NCI-H82 treated with DMSO at 0.1 percent for 48 hours (cell line): ENCODE measurements at regions not wholly inside any gene's neighbourhood (a gene's known extent, or its start where the extent isn't known, plus 50 kb on each side); places are given as distances from the start of the nearest gene placed in this dataset.
"Not testable (repeated sequence)": the region's sequence is repeated elsewhere in the genome, so short reads cannot be mapped to it uniquely, and the experiment has no call there.

ENCODE experiments used
- DNase-seq: peaks from one replicate; lab custom pipeline; 2025; ENCODE audit not compliant: unreplicated experiment; lab: John Stamatoyannopoulos, UW

DNA sequence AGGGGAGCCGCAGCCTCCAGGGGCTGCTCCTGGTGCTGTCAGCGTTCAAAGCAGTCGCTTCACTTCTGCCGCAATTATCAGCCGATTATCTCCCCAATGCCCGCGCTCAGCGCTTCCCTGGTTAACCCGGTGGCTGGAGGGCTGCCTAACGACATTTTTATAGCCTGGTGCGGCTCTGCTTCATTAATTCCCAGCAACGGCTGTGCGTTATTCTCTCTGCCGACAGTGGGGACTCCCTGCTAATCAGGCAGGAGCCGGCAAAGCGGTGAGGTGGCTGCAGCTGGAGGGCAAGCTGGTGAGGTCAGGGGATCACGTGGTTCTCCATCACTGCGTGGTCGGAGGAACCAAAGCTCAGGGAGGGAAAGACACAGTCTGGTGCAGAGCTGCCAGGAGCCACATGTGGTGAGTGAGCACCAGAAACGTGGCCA is 62.9 kb downstream of the GLRX5 start:
- DNase-seq = peak; percentile 51

DNA sequence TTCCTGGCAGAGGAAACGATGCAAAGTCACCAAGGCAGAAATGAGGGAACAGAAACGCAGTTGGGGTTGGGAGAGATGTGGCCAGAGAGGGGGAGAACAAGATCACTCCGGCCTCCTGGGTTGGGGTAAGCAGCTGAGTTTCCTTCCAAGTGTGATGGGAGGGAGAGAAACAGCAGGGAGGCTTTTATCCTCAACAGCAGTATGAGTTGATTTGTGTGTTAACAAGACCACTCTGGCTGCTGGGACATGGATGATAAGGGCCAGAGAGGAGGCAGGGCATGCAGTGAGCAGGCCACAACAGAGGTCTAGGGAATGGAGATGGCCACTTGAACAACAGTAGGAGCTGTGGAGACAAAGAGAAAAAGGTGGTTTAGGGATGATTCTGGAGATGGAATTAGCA is 66.8 kb downstream of the GLRX5 start:
- DNase-seq = no peak

DNA sequence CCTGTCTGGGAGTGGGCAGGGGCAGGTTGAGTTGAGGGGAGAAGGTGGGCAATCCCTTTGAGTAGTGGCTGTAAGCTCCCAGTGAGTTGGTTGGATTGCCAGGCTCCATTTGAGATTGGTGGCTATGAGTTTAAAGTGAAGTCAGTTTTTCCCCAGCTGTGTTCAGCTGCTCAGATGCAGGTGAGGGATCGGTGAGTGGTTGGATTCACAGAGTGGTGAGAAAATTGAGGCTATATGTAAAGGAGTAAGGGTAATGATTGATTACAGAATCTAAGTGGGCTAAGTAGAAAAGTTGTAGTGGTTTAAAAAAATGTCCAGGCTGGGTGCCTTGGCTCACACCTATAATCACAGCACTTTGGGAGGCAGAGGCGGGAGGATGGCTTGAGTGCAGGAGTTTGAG is 68.6 kb downstream of the GLRX5 start:
- DNase-seq = no peak

DNA sequence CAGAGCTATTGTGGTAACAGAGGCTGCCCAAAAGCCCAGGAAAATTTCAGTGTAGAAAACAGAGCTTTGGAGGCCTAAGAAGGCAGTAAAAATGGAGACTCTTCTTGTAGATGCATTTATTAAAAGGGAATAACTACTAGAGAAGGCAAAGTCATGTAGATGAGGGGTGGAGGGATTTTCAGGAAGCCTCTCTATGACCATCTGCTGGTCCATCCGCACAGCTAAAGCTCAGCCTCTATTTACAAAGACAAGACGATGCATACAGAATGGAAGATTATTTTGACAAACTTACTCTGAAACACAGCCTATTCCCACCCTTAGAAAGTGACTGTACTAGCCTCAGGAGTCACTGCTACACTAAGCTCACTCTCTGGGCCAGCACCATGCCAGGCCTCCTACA is 71.4 kb downstream of the GLRX5 start:
- DNase-seq = no peak

DNA sequence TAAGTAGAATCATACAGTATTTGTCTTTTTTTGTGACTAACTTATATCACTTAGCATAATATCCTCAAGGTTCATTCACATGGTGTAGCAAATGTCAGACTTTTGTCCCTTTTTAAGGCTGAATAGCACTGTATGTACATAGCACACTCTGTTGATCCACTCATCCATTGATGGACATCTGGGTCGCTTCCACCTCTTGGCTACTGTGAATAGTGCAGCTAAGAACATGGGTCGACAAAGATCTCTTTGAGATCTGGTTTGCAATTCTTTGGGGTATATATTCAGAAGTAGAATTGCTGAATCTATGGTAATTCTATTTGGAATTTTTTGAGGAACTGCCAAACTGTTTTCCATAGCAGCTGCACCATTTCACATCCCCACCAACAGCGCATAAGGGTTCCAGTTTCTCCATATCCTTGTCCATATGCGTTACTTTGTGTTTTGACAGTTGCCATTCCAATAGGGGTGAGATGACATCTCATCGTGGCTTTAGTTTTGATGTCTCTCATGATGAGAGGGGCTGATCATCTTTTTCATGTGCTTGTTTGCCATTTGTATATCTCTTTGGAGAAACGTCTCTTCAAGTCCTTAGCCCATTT is 73.9 kb downstream of the GLRX5 start:
- DNase-seq = no peak

DNA sequence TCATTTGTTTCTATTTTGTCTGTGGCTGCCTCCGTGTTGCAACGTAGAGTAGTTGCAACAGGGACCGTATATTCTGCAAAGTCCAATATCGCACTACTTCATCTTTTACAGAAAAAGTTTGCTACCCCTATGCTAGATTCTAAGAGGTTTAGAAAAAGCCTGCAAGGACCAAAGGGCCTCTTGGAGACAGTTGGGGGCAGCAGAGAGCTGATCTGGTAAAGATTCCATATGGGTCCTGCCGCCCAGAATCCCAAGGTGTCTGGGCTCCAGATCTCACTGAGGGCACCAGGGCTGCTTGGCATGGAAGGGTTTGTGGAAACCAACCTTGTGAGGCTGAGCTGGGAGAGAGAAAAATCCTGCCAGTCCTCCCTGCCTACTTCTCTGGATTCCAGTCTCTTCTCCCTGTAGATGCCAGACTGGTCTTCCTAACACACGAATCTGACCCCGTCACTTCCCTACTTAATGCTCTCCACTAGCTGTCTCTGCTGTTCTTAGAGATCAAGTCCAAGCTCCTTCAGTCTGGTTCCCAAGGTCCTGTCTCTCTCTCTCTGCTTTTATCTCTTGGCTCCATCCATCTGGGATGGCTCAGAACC is 74.6 kb downstream of the GLRX5 start:
- peak; percentile 4 for DNase-seq

DNA sequence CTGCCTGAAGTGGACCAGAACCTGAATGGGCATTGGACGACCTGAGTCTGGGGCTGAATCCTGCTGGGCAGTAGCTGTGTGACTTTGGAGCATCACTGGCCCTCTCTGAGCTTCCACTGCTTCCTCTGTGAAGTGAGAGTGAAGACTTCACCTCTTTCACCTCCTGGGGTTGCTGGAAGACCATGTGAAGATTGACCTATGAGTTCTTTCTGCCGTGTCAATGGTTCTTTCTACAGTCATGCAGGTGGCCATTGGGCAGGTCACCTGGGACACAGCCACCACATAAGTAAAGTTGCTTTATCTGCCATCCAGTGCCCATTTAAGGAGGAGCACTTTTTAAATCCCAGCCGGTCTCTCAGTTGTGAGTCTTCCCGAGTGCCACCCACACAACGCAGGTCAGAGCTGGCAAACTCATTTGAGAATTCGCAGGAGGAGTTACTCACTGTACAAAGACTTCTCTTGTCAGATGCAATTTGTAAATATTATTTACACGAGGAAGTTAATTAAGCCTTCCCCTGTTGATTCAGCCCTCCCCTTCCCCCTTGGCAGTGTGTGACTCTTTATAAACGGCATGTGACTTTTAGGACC is 74.8 kb upstream of the TCL1B start:
- no peak for DNase-seq

DNA sequence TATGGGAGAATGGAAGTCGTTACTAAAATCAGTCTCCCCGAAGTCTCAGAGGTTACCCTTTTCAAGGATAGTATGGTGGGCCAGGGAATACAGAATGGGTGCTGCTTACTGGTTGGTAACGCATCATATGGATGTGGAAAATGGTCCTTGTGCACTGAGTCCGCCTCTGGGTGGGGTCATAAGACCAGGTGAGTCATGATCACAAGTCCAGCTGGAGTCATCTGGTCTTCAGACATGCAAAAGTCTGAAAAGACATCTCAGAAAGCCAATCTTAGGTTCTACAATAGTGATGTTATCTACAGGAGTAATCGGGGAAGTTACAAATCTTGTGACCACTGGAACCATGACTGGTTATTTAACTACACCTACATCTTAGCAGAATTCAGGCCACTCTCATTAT is 71.9 kb upstream of the TCL1B start:
- no peak for DNase-seq

DNA sequence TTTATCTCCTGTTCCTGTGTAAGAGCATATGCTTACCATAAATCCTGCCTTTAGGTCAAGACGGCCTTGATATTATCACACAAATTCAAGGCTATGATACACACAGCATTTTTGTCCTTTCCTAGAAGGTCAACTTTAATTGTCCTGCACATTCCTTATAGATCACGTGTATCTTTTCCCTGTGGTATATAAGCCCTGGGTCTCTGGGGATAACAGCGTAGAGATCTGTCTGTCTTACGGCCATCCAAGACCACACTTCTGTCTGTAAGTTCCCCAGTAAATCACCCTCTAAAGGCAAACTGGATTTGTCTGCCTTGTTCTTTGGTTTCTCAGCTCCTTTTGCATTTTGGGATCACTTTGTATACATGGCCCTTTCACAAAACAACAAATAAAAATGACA is 69.5 kb upstream of the TCL1B start:
- no peak for DNase-seq

DNA sequence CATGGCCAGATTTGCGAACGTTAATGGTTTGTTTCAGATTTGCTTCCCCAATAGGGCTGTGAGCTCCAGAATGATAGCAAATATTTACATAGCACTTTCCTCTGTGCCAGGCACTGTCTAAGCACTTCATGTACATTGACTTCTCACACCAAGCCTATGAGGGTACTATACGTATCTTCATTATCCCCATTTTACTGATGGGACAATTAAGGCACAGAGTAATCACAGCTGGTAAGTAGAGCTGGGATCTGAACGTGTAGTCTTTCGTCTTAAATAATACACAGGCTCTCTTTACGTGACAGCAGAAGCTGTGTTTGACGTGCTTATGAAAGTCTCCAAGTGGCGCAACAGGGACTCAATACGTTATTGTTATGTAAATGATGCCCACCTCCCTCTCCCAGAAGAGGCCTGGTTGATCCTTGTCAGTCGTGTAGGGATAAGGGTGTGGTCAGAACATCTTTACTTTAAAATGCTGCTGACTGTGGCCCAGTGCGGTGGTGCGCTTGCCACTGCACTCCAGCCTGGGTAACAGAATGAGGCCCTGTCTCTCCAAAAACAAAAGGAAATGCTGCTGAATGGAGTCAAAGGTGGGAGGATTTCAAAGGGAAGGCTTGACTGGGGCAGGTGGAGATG is 66.3 kb upstream of the TCL1B start:
- no peak for DNase-seq

DNA sequence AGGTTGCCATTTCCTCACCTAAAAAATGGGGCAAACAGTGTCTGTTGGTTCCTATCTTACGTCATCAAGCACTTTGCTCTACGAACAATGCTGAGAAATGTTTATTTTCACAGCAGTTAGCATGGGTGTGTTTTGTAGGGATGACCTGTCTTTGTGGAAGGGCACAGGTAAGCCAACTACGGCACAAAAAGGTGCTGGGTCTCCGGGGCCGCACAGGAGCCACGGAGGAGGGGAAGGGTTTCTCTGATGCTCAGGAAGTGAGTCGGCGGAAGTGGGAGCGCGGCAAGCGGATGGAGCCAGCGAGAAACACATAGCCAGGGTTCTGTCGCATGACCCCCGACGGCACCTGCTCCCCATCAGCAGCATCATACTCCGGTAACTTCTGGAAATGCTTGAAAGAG is 65.6 kb upstream of the TCL1B start:
- no peak for DNase-seq

DNA sequence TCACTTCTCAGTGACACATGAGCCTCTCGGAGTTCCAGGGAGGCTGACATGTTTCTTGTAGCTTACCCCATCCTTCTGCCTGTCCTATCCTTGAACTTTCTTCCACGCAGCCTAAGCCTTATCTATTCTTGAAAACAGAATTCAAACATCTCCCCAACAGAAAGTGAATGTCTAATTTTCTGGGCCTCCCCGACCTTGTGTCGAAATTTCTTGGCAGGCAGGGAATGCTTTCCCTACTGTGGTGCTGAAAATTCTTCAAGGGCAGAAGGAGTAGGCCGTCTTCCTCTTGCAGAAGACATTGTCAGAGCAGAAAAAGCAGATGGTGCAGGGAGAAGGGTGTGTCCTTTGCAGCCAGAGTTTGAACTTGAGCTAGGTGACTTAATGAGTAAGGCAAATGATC is 63.0 kb upstream of the TCL1B start:
- DNase-seq = no peak

DNA sequence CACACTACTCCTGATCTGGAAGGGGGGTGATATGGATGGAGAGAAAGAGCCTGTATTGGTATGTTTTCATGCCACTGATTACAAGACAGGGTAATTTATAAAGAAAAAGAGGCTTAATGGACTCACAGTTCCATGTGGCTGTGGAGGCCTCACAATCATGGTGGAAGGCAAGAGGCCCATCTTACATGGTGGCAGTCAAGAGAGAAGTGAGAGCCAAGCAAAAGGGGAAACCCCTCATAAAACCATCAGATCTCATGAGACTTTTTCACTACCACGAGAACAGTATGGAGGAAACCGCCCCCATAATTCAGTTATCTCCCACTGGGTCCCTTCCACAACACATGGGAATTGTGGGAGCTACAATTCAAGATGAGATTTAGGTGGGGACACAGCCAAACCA is 60.5 kb upstream of the TCL1B start:
- DNase-seq = not testable (repeated sequence)

DNA sequence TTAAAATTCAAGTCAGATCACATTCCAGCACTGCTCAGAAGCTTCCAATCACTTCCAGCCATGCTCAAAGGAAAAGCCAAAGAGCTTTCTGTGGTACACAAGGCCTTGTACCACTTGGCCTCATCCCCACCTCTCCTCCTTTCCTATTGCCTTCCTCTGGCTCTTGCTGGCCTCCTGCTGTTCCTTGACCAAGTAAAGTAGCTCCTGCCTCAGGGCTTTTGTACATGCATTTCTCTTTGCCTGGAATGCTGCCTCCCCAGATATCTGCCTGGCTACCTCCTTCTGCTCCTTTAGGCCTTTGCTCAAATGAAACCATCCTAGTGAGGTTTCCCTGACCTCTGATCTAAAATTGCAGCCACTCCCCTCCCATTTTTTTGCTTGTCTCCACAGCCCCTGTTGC is 51.2 kb upstream of the TCL1B start:
- DNase-seq = no peak
